HepG2 (cell line): ENCODE measurements at regions not wholly inside any gene's neighbourhood (a gene's known extent, or its start where the extent isn't known, plus 50 kb on each side); places are given as distances from the start of the nearest gene placed in this dataset.
"Not testable (repeated sequence)": the region's sequence is repeated elsewhere in the genome, so short reads cannot be mapped to it uniquely, and the experiment has no call there.

Source experiments
- ATAC-seq: fragments of 200-7000 bp; cut with Tn5 transposase; 3 replicates; pipeline ENCODE4 v1.9.1; 2020; ENCODE audit warnings: mild to moderate bottlenecking, moderate library complexity
- BruUV-seq: library from RNA; stranded (reverse); fragments of 400-500 nt; replicated peaks from 2 replicates; lab custom pipeline; 2021; lab: Mats Ljungman, UMichigan
- CTCF ChIA-PET: fragments of 300-600 bp; formaldehyde crosslinking; extraction: SDS; loops from one replicate; lab custom pipeline; 2021; ENCODE audit warnings: low total read pairs, inconsistent platforms, low intra/inter-chr PET ratio; lab: Yijun Ruan, JAX
- POLR2A ChIA-PET: fragments of 350-600 bp; sonication (Branson Sonifier 250); formaldehyde crosslinking; loops from one replicate; lab custom pipeline; 2020; ENCODE audit warnings: antibody characterized with exemption, inconsistent platforms; lab: Yijun Ruan, JAX
- DNase-seq: peaks from one replicate; pipeline ENCODE4 v3.0.0-alpha.2; 2015; ENCODE audit warnings: low spot score
- FAIRE-seq: peaks from 3 replicates; lab custom pipeline; 2011; peaks lifted over from hg19 to GRCh38; lab: Jason Lieb, UNC
- H2AFZ ChIP-seq: one replicate; pipeline ENCODE4 v1.6.1; 2011; ENCODE audit warnings: low read length, inconsistent platforms
- H3K27ac ChIP-seq: fragments of 300-600 bp; 3 replicates; pipeline ENCODE4 v1.8.0; 2011; ENCODE audit warnings: mixed run types, mild to moderate bottlenecking, mixed read lengths, low read length, inconsistent platforms; ENCODE audit not compliant: insufficient read depth; ENCODE audit errors: extremely low read length
- H3K27me3 ChIP-seq, 2 experiments: fragments of 200-600 bp in 1 of 2; 2 replicates in 1 of 2; 3 replicates in 1 of 2; pipeline versions ENCODE4 v1.6.0 to v1.8.0; 2011; ENCODE audit warnings: low read length in 2 of 2, mild to moderate bottlenecking in 2 of 2, moderate library complexity in 2 of 2, inconsistent platforms in 1 of 2; ENCODE audit not compliant: insufficient read depth in 2 of 2, control insufficient read depth in 1 of 2
- H3K36me3 ChIP-seq, 2 experiments: fragments of 200-600 bp in 1 of 2; replicated peaks in 1 of 2; 2 replicates in 1 of 2; 3 replicates in 1 of 2; pipeline versions ENCODE4 v1.5.1 to v1.8.0; 2011; ENCODE audit warnings: low read length in 2 of 2, inconsistent platforms in 1 of 2; ENCODE audit not compliant: insufficient read depth in 2 of 2, control insufficient read depth in 1 of 2
- H3K4me1 ChIP-seq: 2 replicates; pipeline ENCODE4 v1.5.1; 2012; ENCODE audit warnings: low read length, inconsistent platforms; ENCODE audit not compliant: insufficient read depth
- H3K4me2 ChIP-seq: 2 replicates; pipeline ENCODE4 v1.6.0; 2011; ENCODE audit warnings: low read depth, low read length, inconsistent platforms
- H3K4me3 ChIP-seq, 3 experiments: fragments of 200-600 bp in 1 of 3; sonication (generic), shearing (Covaris generic) in 1 of 3; replicated peaks in 1 of 3; 2 replicates each; pipeline ENCODE4 v1.5.1; 2011 to 2016; ENCODE audit warnings: low read length in 3 of 3, inconsistent platforms in 2 of 3, low read depth in 2 of 3, mild to moderate bottlenecking in 2 of 3, control low read depth in 1 of 3, mixed read lengths in 1 of 3; ENCODE audit not compliant: insufficient read depth in 1 of 3
- H3K79me2 ChIP-seq: one replicate; pipeline ENCODE4 v1.6.1; 2011; ENCODE audit warnings: low read length, inconsistent platforms; ENCODE audit not compliant: insufficient read depth
- H3K9ac ChIP-seq: 2 replicates; pipeline ENCODE4 v1.6.0; 2011; ENCODE audit warnings: mild to moderate bottlenecking, low read depth, low read length, inconsistent platforms; ENCODE audit not compliant: insufficient read depth
- H3K9me3 ChIP-seq: 2 replicates; pipeline ENCODE4 v1.5.1; 2012; ENCODE audit warnings: mild to moderate bottlenecking, low read length
- H4K20me1 ChIP-seq: 2 replicates; pipeline ENCODE4 v1.6.0; 2011; ENCODE audit warnings: inconsistent platforms, mild to moderate bottlenecking, low read length, moderate library complexity; ENCODE audit not compliant: insufficient read depth
- ZFP1 ChIP-seq: IDR thresholded peaks from 2 replicates; pipeline ENCODE4 v1.6.1; 2016
- WGBS: methylation state at CpG from one replicate; pipeline ENCODE4 v1.1.6; 2017; ENCODE audit warnings: low lambda C conversion rate; 5-methylcytosine and 5-hydroxymethylcytosine counted together
- in situ Hi-C: cut with HindIII; loops from 2 replicates; pipeline ENCODE4 v1.10.0; 2017; ENCODE audit warnings: low pct_unique_long_range_greater_than_20kb; ENCODE audit not compliant: extremely low pct_ligation_motif_present
- intact Hi-C: fragments of 100-400 bp; cut with micrococcal nuclease; formaldehyde crosslinking; loops from one replicate; pipeline ENCODE4 v1.10.0; 2022; ENCODE audit not compliant: unreplicated experiment

- H3K9me3 ChIP-seq = peaks cover 27% of the 10 kb centered on the region
- intact Hi-C loops, H3K27ac ChIP-seq, H3K4me3 ChIP-seq, H3K36me3 ChIP-seq, DNase-seq, FAIRE-seq, H3K9ac ChIP-seq, H3K27me3 ChIP-seq, H4K20me1 ChIP-seq, ATAC-seq, POLR2A ChIA-PET, in situ Hi-C loops, H2AFZ ChIP-seq, BruUV-seq, H3K4me1 ChIP-seq, CTCF ChIA-PET, H3K79me2 ChIP-seq, H3K4me2 ChIP-seq: not testable (repeated sequence)
- WGBS = 13% methylated on average over 2 of the region's 2 CpGs
- peak; percentile 62; the same call in 1 of the 2 replicates for TF ChIP-seq ZFP1
Observed at GRCh38 chr6:29243044-29243443, 58.5 kb upstream of the OR14J1 start.
